Inferior parietal cortex (tissue), 1 donor: ENCODE measurements at regions not wholly inside any gene's neighbourhood (a gene's known extent, or its start where the extent isn't known, plus 50 kb on each side); places are given as distances from the start of the nearest gene placed in this dataset.
"Not testable (repeated sequence)": the region's sequence is repeated elsewhere in the genome, so short reads cannot be mapped to it uniquely, and the experiment has no call there.

Source experiments
- DNase-seq: peaks from one replicate; pipeline ENCODE4 v3.0.0-alpha.2; 2016; ENCODE audit errors: extremely low spot score

DNA sequence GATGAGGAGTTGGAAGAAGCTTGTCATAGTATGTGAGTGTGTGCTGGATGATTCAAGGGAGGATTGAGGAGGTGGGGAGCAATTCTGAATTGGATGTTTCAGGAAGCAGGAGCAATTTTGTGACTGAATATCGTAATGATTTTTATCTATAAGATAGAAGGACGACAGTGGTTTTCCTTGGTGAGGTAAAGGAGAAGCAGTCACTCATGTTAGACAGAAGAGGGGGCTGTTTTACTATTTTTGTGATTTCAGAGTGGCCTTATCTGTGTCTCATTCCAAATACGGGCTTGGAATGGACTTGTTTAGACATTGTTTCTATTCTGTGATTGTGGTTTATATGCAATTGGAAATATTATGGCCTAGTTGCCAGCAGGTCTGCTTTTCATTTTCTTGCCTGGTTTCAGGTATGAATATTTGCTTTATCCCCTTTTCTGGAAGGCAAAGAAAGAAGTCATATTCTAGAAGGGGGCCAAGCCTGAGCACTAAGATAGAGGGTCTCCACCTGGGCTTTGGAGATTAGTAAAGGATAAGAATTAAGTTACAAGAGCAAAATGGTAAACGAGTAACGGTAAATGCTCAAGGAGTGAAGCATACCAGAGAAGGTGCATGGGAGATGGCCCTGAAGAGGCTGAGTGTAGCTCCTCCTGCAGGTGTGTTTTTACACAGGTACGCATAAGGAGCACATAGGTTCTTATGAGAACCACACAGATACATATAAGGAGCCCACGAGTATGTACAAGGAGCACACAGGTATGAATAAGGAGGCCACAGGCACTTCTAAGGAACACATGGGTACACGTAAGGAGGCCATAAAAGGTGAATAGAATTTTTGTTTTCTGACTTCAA lies 124.6 kb upstream of the KCNAB1 start:
- no peak for DNase-seq

DNA sequence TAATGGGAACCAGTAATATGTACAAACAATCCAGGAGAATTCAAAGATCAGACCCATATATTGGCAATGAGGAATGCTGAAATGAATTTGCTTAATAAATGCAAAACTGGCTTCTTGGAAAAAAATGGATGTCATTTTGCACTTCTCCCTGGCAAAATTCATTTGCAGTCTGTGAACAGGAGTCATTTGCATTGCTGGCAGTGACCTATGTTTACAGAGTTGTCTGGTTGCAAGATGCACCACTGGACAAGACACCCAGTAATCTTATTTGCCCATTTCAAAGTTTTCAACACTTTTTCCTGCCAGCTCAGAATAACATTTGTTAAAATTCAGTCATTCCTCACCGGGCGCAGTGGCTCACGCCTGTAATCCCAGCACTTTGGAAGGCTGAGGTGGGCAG lies 123.5 kb upstream of the KCNAB1 start:
- DNase-seq: no peak

DNA sequence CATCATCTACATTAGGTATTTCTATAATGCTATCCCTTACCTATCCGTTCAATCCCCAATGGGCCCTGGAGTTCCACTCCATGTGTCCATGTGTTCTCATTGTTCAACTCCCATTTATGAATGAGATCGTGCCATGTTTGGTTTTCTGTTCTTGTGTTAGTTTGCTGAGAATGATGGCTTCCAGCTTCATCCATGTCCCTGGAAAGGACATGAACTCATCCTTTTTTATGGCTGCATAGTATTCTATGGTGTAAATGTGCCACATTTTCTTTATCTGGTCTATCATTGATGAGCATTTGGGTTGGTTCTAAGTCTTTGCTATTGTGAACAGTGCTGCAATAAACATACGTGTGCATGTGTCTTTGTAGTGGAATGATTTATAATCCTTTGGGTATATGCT lies 122.2 kb upstream of the KCNAB1 start:
- not testable (repeated sequence) for DNase-seq

DNA sequence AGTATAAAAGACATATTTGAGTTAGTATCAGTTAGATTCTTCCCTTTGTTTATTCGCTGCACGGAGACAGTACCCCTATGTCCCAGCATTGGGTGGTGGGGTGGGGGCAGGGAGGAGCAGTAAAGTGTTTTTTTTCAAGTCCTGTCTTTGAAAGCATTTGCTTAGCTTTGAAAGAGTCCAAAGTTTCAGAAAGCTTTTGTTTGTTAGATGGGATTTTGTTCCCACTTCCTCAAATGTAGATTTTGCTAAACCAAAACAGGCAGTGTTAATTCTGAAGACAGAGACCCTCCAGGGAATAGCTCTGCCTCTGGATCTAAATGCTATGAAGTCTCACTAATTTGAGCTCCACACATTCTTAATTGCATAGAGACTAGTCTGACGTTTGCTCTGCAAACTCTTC lies 114.6 kb upstream of the KCNAB1 start:
- DNase-seq: no peak

DNA sequence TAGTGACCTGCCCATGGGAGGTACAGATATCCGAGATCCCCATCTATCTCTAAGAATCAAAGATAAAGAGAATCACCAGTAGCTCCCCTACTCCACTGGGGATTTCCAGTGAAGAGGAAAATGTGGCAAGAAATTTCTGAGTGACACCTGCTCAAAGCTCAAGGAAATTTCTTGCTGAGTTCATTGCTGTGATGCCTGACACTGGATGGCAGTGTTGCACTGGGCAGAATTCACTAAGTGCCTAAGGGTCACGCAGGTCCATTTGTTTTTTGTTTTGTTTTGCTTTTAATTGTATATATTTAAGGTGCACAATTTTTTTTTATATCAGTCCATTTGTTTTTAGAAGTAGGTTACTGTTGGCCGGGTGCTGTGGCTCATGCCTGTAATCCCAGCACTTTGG lies 109.5 kb upstream of the KCNAB1 start:
- peak; percentile 52 for DNase-seq

DNA sequence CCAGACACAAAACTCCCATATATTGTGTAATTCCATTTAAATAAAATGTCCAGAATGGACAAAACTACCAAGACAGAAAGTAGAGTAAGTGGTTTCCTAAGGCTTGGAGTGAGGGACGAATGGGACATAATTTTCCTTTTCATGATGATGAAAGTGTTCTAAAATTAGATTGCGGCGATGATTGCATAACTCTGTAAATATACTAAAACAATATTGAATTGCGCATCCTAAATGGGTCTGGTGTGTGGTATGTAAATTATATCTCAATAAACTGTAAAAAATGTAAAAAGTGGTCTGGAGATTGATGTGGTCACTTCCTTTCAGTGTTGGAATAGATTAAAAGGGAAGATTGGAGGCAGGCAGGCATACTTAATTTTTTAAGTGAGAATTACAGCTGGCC lies 105.9 kb upstream of the KCNAB1 start:
- no peak for DNase-seq

DNA sequence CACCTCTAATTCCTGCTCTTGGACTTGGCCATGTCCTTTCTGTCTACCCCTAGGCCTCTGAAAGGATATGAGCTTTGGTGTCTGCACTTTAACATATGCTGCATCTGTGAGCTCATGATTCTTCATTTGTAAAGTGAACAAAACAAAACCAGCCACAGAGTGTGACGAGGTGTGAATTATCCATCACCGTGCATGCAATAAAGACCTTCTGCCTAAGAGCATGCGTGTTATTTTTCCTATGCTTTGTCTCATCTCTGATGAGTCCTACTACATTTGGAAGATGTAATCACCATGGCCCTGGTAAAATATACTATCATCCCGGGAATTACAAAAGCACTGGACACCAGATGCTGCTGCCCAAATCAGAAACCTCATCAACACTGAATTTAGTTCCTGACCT lies 103.5 kb upstream of the KCNAB1 start:
- DNase-seq: no peak

DNA sequence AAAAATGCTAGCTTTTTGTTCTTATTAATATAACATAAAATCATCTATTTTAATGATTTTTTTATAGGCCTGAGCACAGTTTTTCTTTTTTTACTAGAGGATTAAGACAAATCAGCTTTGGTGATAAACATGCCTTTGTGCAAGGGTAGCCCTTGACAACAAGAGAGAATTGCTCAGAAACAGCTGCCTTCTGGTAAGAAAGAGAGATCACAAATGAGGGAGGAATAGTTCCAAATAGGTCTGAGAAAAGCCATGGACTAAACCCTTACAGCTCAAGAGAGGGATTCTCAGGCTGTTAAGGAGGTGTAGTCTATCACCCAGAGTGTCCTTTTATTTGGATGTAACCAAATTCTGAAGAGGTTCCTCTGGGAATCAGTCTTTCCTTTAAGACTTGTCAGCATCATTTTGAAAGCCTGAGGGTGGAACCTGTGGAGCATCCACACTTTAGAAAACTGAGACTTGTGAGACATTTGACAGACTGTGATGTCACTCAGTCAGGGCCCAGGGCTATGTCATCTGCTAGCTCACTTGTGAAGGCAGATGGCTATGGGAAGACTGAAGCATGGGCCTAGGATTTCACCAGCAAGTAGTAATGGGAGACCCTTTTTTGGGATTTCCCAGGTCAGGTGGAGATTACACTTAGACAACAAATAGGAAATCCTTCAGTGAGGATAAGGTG lies 102.9 kb upstream of the KCNAB1 start:
- no peak for DNase-seq

DNA sequence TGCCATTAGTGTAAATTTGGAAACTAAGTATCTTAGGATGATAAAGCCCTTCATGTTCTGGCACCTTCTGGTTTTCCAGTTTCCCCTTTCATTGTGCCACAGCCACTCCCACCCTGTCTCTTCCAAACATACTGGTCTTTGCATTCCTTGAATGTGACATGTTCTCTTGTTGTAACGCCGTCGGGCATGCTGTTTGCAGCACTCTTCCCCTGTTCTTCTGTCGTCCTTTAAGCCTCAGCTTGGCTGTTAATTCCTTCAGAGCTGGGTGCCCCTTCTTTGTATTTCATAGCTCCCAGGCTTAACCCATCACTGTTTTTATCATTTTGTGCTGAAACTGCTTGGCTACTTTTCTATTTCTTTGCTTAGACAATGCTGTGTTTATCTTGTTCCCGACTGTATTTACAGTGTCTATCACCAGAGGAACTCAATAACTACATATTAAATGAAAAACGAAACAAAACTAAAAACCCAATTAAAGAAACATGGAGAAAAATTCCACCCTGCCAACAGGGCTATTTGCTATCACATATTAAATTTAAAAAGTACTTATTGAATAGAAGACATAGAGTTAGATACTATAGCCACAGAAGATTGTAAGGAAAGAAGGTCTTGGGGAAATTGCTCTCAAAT lies 95.4 kb upstream of the KCNAB1 start:
- DNase-seq: no peak

DNA sequence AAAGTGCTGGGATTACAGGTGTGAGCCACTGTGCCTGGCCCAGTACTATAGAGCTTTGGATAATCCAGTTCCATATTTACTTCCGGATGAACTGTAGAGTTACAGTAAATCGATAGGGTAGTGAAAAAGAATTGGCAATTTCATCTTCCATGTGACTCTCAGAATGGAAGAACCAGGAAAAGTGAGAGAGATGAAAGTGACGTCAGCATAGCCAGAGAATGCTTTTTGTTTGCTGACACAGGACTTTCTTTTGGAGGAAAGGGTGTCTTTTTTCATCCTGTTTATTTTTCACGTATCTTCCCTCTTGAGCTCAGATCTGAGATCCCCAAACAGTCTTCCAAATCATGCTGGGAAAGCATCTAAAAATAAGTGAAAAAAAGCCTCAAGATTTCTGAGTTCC lies 91.2 kb upstream of the KCNAB1 start:
- DNase-seq: no peak

DNA sequence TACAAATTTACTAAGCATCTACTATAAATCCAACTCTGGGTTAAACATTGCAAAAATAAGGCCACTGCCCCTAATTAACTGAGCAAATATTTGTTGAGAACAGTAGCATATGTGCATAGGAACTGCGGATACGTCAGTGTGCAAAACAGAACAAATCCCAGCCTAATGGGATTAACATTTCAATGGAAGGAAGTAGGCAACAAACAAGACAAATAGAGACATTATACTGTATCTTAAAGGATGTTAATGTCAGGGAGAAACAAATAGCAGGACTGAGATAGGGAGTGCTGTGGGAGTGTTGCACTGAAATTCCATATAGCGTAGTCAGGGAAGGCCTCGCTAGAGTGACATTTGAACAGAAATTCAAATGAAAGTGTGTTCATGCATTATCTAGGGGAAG lies 89.7 kb upstream of the KCNAB1 start:
- no peak for DNase-seq

DNA sequence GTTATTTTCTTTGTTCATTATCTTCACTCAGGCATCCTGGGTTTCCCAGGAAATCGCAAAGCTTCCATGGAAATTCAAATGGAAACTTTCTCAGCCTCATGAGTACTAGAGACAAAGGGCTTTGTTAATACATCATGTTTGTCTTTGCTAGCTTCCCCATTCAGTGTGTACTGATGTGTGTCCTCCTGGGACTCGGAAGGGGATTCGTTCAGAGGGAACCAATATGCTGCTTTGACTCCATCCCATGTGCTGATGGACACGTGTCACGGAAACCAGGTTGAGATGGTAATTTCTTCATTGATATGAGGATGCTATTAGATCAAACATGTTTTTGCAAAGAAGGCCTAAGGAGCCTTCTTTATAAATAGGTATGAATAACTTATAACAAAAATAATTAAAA lies 87.0 kb upstream of the KCNAB1 start:
- no peak for DNase-seq

DNA sequence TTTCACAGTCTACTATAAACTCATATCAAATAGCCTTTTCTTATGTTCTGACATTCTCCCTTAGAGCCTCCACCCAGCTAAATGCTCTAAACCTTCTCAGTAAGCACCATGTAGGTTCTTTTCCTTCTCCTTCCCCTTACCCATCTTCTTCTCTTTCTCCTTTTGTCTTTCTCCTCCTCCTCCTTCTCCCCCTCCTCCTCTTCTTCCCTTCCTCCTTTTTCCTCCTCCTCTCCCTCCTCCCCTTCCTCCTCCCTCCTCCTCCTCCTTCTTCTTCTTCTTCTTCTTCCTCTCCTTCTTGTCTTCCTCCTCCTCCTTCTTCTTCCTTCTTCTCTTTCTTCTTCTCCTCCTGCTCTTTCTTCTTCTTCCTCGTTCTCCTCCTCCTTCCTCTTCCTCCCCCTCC lies 85.2 kb upstream of the KCNAB1 start:
- no peak for DNase-seq

DNA sequence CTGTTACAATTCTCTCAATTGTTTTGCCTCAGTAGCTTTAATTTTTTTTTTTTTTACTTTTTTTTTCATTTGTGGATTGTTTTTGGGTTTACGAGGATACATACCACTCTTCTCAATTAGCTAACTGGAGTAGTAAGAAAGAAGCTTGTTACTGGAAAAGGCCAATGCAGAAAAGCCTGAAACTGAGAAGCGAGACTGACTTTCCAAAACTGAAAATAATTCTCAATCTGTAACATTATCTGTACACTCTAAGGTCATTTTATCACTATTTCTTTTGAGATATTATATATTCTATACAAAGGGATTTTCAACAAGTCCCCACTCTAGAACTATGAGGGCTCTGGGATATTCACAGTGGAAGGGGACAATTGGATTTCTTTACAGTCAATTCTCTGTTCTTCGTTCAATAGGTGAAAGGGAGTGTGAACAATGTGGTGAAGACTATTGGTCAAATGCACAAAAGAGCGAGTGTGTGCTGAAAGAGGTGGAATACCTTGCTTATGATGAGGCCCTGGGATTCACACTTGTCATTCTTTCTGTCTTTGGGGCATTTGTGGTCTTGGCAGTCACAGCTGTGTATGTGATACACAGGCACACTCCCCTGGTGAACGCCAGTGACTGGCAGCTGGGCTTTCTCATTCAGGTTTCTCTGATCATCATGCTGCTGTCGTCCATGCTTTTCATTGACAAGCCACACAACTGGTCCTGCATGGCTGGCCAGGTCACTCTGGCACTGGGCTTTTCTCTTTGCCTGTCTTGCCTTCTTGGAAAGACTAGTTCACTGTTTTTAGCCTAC lies 83.9 kb upstream of the KCNAB1 start:
- no peak for DNase-seq

DNA sequence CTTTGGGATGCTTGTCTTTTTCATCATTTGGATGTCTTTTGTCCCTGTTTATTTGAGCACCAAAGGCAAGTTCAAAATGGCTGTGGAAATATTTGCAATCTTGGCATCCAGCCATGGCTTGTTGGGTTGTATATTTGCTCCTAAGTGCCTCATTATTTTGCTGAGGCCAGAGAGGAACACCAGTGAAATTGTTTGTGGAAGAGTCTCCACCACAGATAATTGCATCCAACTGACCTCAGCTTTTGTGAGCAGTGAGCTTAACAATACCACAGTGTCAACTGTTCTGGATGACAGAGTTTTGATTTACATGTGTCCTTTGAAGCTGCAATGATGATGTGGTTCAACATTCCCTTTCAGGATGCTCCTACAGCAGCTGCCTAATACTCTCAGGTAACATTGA lies 83.0 kb upstream of the KCNAB1 start:
- DNase-seq: peak; percentile 63

DNA sequence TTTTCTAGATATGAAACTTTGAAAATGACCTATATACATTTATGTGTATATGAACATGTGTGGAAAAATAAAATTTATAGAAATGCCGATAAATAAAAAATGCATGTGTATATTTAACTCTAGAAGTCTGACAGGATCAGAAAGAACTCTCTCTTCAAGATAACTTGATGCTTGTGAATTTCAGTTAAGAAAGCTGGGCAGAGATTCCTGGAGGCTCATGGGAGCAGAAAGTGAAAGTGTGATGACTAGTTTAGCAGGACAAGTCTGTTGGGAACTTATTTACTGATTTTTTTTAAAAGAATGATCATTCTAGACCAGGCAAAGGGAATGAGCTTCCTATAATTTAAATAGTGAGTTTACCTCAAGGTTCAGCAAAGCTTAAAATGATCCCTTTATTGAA lies 81.5 kb upstream of the KCNAB1 start:
- DNase-seq: no peak

DNA sequence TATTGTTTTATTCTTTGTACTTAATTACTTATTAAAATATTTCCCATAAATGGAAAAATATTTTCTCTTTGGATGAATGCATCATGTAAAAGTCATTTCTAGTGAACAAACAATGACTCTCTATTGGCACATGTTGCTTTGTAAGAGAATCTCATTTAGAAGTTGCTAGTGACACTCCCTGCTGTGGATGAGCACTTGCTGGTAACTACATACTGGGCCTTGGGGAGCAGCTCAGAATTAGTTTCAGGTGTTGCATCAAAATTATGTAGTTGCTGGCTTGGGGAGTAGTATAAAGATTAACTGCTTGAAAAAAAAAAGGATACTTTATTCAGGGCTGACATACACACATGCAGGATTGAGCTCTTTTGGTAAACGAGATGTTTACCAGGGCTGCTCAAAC lies 80.3 kb upstream of the KCNAB1 start:
- DNase-seq: no peak

DNA sequence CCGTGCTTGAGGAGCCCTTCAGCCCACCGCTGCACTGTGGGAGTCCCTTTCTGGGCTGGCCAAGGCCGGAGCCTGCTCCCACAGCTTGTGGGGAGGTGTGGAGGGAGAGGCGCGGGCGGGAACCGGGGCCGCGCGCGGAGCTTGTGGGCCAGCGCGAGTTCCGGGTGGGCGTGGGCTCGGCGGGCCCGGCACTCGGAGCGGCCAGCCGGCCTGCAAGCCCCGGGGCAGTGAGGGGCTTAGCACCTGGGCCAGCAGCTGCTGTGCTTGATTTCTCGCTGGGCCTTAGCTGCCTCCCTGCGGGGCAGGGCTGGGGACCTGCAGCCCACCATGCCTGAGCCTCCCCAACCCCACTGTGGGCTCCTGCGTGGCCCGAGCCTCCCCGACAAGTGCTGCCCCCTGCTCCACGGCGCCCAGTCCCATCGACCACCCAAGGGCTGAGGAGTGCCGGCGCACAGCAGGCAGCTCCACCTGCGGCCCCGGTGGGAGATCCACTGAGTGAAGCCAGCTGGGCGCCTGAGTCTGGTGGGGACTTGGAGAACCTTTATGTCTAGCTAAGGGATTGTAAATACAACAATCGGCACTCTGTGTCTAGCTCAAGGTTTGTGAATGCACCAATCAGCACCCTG lies 79.0 kb upstream of the KCNAB1 start:
- not testable (repeated sequence) for DNase-seq

DNA sequence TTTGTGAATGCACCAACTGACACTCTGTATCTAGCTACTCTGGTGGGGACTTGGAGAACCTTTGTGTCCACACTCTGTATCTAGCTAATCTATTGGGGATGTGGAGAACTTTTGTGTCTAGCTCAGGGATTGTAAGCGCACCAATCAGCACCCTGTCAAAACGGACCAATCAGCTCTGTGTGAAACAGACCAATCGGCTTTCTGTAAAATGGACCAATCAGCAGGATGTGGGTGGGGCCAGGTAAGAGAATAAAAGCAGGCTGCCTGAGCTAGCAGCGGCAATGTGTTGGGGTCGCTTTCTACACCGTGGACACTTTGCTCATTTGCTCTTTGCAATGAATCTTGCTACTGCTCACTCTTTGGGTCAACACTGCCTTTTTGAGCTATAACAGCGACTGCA lies 78.5 kb upstream of the KCNAB1 start:
- DNase-seq: not testable (repeated sequence)

DNA sequence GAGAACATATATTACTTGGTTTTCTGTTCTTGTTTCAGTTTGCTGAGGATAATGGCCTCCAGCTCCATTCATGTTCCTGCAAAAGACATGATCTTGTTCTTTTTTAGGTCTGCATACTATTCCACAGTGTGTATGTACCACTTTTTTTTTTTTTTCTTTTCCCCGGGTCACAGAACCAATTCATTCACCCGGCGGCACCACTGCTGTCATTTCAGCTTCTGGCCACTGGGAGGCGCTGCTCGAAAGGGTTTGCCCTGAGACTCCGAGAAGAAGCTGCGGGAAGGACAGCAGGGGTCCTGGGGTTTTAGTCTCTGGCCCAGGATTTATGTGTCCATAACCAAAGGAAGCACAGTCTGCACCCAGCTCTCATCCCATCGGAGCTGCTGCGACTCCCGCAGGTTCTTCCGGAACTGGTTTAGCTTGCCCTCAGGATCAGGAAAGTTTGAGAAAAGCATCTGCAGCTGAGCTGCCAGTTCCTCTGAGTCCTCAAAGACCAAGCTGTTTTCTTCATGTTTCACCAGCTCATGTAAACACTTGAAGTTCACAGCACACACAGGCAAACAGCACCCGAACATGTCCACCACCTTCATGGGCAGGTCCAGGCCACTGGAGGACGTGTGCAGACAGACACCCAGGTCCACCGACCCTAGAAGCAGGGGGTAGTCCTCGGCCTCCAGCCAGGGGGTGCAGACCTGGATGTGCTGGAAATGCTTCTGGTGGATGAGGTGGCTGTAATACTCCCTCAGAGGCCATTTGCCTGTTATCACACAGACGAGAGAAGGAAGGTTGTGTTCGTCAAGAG lies 76.3 kb upstream of the KCNAB1 start:
- DNase-seq: not testable (repeated sequence)

DNA sequence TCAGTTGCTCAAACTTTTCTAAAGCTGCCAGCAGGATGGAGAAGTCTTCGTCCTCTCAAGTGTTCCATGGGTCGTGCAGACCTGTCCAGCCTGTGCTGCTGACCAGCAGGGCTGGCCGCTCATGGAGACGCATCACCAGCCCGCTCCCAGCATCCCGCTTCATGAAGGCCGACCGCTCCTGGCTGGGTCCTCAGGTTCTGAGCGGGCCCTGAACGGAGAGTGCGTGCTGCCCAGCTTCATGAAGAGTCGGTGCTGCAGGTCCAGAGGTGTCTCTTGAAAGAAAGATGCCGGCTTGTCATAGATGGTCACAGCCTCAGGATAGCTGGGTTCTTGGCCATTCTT lies 75.8 kb upstream of the KCNAB1 start:
- DNase-seq: no peak
